SK-N-SH (cell line): ENCODE measurements at regions not wholly inside any gene's neighbourhood (a gene's known extent, or its start where the extent isn't known, plus 50 kb on each side); places are given as distances from the start of the nearest gene placed in this dataset.

Experiments used
- EP300 ChIP-seq, 2 experiments: IDR thresholded peaks; 2 replicates each; pipeline versions ENCODE4 v1.4.0 to v1.6.1; 2012; ENCODE audit warnings: borderline replicate concordance in 1 of 2, low read depth in 1 of 2, low read length in 1 of 2
- EZH2phosphoT487 ChIP-seq: fragments of 200-600 bp; sonication (generic); IDR thresholded peaks from 2 replicates; pipeline ENCODE4 v1.6.1; 2017; ENCODE audit warnings: low read depth, mixed run types, mild to moderate bottlenecking, antibody characterized with exemption, moderate library complexity, borderline replicate concordance
- FOXM1 ChIP-seq: IDR thresholded peaks from 2 replicates; pipeline ENCODE4 v1.4.0; 2012; ENCODE audit warnings: low read depth, mild to moderate bottlenecking
- NFIC ChIP-seq: IDR thresholded peaks from 2 replicates; pipeline ENCODE4 v1.4.0; 2012; ENCODE audit warnings: borderline replicate concordance
- POLR2AphosphoS5 ChIP-seq: IDR thresholded peaks from 2 replicates; pipeline ENCODE4 v1.6.1; 2012; ENCODE audit warnings: low read depth, low read length
- RFX5 ChIP-seq: IDR thresholded peaks from 2 replicates; pipeline ENCODE4 v1.6.1; 2012; ENCODE audit warnings: mild to moderate bottlenecking, improper control_type of control experiment, low read length
- RXRA ChIP-seq: IDR thresholded peaks from 2 replicates; pipeline ENCODE4 v1.4.0; 2012; ENCODE audit warnings: low read depth, mild to moderate bottlenecking, borderline replicate concordance
- SMC3 ChIP-seq: IDR thresholded peaks from 2 replicates; pipeline ENCODE4 v1.6.1; 2012; ENCODE audit warnings: low read depth, low read length, improper control_type of control experiment
- TF ChIP-seq, protein P1 (sequence below): fragments of 200-600 bp; sonication (generic); IDR thresholded peaks from 2 replicates; pipeline ENCODE4 v1.6.1; 2017; ENCODE audit warnings: antibody characterized with exemption, mild to moderate bottlenecking, moderate library complexity
- TF ChIP-seq, protein P2 (sequence below): IDR thresholded peaks from 2 replicates; pipeline ENCODE4 v1.6.1; 2012; ENCODE audit warnings: mild to moderate bottlenecking, low read depth, low read length, moderate library complexity
- TF ChIP-seq, protein P3 (sequence below): IDR thresholded peaks from 2 replicates; pipeline ENCODE4 v1.4.0; 2012; ENCODE audit warnings: low read depth, borderline replicate concordance

DNA sequence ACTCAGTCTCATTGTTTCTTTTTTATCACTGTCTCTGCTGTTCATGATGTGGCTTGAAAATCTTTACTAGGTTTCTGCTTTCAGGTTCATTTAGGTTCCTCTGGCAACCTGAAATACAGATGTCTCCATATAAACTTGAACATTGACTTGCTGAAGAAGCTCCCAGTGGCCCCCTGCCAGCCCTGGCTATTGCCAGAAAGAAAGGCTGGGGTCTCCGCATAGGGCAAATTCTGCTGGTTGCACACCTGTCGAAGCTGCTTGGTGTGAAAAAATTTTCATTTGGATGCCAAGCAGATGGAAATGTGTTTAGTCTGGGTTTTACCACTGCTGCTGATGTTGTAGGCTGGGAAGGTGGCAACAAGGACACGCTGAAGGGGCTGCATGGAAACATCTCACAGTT lies 826.7 kb upstream of the GHITM start:
- TF ChIP-seq NFIC = no peak
- TF ChIP-seq EZH2phosphoT487 = no peak
- TF ChIP-seq EP300 (IDR thresholded peaks at IDR 0.05; ENCODE audit: borderline replicate concordance in 1 of 2, low read depth in 1 of 2, low read length in 1 of 2) = no peak
- TF ChIP-seq RXRA = no peak
- TF ChIP-seq POLR2AphosphoS5 = no peak
- TF ChIP-seq, protein P1, sequence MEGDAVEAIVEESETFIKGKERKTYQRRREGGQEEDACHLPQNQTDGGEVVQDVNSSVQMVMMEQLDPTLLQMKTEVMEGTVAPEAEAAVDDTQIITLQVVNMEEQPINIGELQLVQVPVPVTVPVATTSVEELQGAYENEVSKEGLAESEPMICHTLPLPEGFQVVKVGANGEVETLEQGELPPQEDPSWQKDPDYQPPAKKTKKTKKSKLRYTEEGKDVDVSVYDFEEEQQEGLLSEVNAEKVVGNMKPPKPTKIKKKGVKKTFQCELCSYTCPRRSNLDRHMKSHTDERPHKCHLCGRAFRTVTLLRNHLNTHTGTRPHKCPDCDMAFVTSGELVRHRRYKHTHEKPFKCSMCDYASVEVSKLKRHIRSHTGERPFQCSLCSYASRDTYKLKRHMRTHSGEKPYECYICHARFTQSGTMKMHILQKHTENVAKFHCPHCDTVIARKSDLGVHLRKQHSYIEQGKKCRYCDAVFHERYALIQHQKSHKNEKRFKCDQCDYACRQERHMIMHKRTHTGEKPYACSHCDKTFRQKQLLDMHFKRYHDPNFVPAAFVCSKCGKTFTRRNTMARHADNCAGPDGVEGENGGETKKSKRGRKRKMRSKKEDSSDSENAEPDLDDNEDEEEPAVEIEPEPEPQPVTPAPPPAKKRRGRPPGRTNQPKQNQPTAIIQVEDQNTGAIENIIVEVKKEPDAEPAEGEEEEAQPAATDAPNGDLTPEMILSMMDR = no peak
- TF ChIP-seq, protein P2, sequence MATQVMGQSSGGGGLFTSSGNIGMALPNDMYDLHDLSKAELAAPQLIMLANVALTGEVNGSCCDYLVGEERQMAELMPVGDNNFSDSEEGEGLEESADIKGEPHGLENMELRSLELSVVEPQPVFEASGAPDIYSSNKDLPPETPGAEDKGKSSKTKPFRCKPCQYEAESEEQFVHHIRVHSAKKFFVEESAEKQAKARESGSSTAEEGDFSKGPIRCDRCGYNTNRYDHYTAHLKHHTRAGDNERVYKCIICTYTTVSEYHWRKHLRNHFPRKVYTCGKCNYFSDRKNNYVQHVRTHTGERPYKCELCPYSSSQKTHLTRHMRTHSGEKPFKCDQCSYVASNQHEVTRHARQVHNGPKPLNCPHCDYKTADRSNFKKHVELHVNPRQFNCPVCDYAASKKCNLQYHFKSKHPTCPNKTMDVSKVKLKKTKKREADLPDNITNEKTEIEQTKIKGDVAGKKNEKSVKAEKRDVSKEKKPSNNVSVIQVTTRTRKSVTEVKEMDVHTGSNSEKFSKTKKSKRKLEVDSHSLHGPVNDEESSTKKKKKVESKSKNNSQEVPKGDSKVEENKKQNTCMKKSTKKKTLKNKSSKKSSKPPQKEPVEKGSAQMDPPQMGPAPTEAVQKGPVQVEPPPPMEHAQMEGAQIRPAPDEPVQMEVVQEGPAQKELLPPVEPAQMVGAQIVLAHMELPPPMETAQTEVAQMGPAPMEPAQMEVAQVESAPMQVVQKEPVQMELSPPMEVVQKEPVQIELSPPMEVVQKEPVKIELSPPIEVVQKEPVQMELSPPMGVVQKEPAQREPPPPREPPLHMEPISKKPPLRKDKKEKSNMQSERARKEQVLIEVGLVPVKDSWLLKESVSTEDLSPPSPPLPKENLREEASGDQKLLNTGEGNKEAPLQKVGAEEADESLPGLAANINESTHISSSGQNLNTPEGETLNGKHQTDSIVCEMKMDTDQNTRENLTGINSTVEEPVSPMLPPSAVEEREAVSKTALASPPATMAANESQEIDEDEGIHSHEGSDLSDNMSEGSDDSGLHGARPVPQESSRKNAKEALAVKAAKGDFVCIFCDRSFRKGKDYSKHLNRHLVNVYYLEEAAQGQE = no peak
- TF ChIP-seq, protein P3, sequence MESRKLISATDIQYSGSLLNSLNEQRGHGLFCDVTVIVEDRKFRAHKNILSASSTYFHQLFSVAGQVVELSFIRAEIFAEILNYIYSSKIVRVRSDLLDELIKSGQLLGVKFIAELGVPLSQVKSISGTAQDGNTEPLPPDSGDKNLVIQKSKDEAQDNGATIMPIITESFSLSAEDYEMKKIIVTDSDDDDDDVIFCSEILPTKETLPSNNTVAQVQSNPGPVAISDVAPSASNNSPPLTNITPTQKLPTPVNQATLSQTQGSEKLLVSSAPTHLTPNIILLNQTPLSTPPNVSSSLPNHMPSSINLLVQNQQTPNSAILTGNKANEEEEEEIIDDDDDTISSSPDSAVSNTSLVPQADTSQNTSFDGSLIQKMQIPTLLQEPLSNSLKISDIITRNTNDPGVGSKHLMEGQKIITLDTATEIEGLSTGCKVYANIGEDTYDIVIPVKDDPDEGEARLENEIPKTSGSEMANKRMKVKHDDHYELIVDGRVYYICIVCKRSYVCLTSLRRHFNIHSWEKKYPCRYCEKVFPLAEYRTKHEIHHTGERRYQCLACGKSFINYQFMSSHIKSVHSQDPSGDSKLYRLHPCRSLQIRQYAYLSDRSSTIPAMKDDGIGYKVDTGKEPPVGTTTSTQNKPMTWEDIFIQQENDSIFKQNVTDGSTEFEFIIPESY = no peak
- TF ChIP-seq SMC3 = no peak
- TF ChIP-seq RFX5 = no peak
- no peak for TF ChIP-seq FOXM1
